Activated CD4-positive, alpha-beta T cell treated with anti-CD3 and anti-CD28 coated beads, Interleukin-2, amount 10 ng/mL, durations not matched to agents 24 days and 14 days (primary cell): ENCODE measurements at regions not wholly inside any gene's neighbourhood (a gene's known extent, or its start where the extent isn't known, plus 50 kb on each side); places are given as distances from the start of the nearest gene placed in this dataset.
A peak's percentile ranks its signal among the peaks of the same experiment; 100 is the strongest.
"Not testable (repeated sequence)": the region's sequence is repeated elsewhere in the genome, so short reads cannot be mapped to it uniquely, and the experiment has no call there.

Experiments used
- DNase-seq: peaks from one replicate; pipeline ENCODE4 v3.0.0; 2022
- H3K27ac Mint-ChIP-seq: one replicate; pipeline ENCODE4 v1.8.0; 2022; ENCODE audit warnings: mild to moderate bottlenecking, mixed read lengths
- H3K27me3 Mint-ChIP-seq: one replicate; pipeline ENCODE4 v1.8.0; 2022; ENCODE audit warnings: mixed read lengths
- H3K36me3 Mint-ChIP-seq: one replicate; pipeline ENCODE4 v1.8.0; 2022; ENCODE audit warnings: low read depth, mild to moderate bottlenecking, mixed read lengths
- H3K4me1 Mint-ChIP-seq: one replicate; pipeline ENCODE4 v1.8.0; 2021; ENCODE audit warnings: mixed read lengths
- H3K4me3 Mint-ChIP-seq: one replicate; pipeline ENCODE4 v1.8.0; 2022; ENCODE audit warnings: mild to moderate bottlenecking, moderate library complexity, mixed read lengths
- H3K9me3 Mint-ChIP-seq: one replicate; pipeline ENCODE4 v1.8.0; 2021; ENCODE audit warnings: mixed read lengths
- intact Hi-C: fragments of 100-400 bp; cut with micrococcal nuclease; formaldehyde crosslinking; loops from one replicate; pipeline ENCODE4 v1.15.1; 2023

DNA sequence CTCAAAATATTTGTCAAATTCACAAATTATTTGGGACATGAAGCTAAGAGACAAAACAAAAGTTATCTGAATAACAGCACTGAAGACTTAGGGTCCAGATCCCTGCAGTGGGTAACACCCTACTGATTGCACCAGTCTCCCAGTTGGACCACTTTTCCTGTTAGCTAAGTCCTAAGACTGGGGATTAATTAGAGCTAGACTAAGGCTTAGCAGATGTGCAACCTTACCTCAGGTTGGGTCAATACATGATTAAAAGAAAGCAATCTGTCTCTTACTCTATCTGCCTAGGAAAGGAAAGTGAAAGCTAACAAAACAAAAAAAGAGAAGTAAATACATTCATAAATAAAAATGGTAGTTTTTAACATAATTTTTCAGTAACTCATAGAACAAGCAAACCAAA is 737.2 kb upstream of the CHRM3 start:
- H3K4me1 Mint-ChIP-seq, result no peaks in the 10 kb centered on the region
- DNase-seq, result no peak
- H3K4me3 Mint-ChIP-seq, result no peak overlapping the region
- intact Hi-C loops, result no loop called here
- no peak overlapping the region for H3K27ac Mint-ChIP-seq
- no peaks in the 10 kb centered on the region for H3K36me3 Mint-ChIP-seq
- no peaks in the 10 kb centered on the region for H3K27me3 Mint-ChIP-seq
- no peaks in the 10 kb centered on the region for H3K9me3 Mint-ChIP-seq

DNA sequence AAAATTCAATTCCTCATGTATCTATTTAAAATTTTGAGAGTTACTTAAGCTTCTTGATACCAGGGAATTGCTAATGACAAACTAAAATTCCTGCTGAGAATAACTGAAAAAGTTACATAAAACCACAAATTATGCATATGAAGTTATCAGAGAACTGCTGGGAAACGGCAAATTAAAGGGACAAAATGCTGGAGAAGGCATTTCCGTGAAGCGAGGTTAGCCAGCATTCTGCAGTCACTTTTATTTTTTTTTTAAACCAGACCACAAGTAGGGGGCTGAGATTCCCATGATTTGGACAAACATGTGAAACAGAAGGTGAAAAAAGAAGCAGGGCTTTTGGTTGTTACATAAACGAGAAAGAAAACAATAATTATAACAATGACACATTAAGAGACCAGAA is 737.6 kb upstream of the CHRM3 start:
- Mint-ChIP-seq H3K4me3 (no peak overlapping the region), H3K9me3 (no peaks in the 10 kb centered on the region), H3K27ac (no peak overlapping the region), H3K4me1 (no peaks in the 10 kb centered on the region), H3K36me3 (no peaks in the 10 kb centered on the region), H3K27me3 (no peaks in the 10 kb centered on the region)
- no peak for DNase-seq
- intact Hi-C loops, result no loop called here

DNA sequence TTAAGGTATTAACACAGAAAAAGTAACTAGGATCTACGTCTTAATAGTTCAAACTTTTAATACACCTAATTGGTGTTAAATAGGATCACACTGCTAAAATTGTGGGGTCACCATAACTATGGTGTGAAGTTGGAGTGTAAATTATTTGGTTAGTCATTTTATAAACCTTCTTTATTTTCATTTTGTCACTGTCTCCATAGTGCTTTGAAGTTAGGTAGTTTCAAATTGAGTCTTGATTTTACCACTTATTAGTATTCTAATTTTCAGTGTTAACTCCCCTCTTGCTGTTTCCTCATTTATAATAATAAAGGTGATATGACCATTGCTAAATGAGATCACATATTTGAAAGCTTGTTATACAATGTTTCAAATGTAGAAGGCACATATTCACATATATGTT is 738.1 kb upstream of the CHRM3 start:
- Mint-ChIP-seq H3K27me3 (no peaks in the 10 kb centered on the region), H3K36me3 (no peaks in the 10 kb centered on the region), H3K27ac (no peak overlapping the region), H3K4me3 (no peak overlapping the region), H3K9me3 (no peaks in the 10 kb centered on the region), H3K4me1 (no peaks in the 10 kb centered on the region)
- intact Hi-C loops, result no loop called here
- no peak for DNase-seq

DNA sequence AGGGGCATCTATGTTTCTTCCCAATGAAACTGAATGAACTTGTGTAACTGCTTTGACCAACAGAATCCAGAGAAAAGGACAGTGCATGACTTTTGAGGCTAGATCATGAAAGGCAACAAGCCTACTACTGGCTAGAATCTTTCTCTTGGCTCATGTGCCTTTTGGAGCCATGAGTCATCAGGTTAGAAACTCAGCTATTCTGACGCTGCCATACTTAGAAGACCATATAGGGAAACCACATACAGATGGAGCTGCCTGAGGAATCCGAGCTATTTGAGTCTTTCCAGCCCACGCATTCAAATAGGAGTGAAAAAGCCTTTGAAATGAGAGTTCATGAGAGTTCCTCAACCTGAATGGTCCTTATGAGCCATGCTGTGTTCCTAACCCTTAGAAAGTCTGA is 738.5 kb upstream of the CHRM3 start:
- H3K36me3 Mint-ChIP-seq, result no peaks in the 10 kb centered on the region
- intact Hi-C loops, result no loop called here
- no peaks in the 10 kb centered on the region for H3K27me3 Mint-ChIP-seq
- no peak for DNase-seq
- H3K27ac Mint-ChIP-seq, result no peak overlapping the region
- H3K4me1 Mint-ChIP-seq, result no peaks in the 10 kb centered on the region
- H3K4me3 Mint-ChIP-seq, result no peak overlapping the region
- no peaks in the 10 kb centered on the region for H3K9me3 Mint-ChIP-seq

DNA sequence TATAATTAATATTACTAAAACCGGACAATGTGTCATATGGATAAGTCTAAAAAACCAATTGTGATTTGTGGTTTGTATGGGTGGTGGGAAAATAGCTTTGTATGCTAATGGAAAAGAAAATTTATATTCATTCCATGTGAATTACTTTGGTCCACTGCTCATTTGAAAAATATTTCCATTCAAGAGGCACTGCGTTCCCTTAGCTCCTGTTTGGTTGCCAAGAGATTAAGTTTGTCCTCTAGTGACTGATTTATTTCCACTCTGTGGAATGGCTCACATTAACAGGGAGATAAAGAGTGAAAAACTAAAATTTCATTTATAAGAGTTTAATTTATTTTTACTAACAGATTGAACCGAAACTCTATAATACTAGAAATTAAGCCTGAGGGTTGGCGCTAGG is 744.1 kb upstream of the CHRM3 start:
- Mint-ChIP-seq H3K27ac (no peak overlapping the region), H3K9me3 (no peaks in the 10 kb centered on the region), H3K27me3 (no peaks in the 10 kb centered on the region), H3K36me3 (no peaks in the 10 kb centered on the region), H3K4me1 (no peaks in the 10 kb centered on the region), H3K4me3 (no peak overlapping the region)
- intact Hi-C loops, result no loop called here
- no peak for DNase-seq

DNA sequence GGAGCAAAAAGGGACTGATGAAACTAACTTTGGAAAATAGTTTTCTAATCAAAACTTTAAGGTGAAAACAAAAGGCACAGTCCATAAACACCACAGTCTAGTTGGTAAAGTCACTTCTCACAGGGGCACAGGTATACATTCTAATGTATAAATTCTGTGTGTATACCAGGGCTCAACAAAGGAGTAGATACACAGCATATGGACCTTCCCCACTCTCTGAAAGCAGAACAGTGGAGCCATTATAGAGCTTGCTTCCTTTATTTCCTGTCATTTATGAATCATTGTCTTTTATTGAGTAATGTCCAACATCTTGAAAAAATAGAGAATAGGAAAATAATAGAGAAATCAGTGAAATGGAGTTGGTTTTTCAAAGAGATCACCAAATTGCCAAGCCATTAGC is 746.5 kb upstream of the CHRM3 start:
- intact Hi-C loops, result no loop called here
- Mint-ChIP-seq H3K4me3 (no peak overlapping the region), H3K27ac (no peak overlapping the region), H3K4me1 (no peaks in the 10 kb centered on the region), H3K27me3 (no peaks in the 10 kb centered on the region), H3K36me3 (no peaks in the 10 kb centered on the region), H3K9me3 (no peaks in the 10 kb centered on the region)
- DNase-seq, result no peak

DNA sequence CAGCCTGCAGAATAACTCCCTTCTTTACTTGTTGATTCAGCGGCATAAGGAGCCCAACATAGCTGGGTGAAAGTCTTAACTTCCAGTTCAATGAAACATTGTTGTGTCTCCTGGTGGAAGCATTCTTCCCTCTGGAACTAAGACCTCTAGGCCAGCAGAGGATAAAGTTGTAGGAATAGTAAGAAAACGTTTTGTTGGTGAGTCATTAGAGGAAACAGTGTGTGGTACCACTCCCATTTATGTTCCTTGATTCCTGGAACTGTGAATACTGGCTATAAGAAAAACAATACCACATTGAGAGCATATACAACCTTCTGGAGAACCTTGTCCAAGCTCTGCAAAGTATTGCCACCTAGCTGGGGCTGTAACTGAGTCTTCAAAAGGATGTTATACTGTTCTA is 737.4 kb upstream of the ZP4 start:
- no peak overlapping the region for H3K27ac Mint-ChIP-seq
- no peaks in the 10 kb centered on the region for H3K36me3 Mint-ChIP-seq
- no peaks in the 10 kb centered on the region for H3K27me3 Mint-ChIP-seq
- H3K4me1 Mint-ChIP-seq, result peaks cover 3% of the 10 kb centered on the region
- peaks cover 3% of the 10 kb centered on the region for H3K9me3 Mint-ChIP-seq
- no peak for DNase-seq
- no peak overlapping the region for H3K4me3 Mint-ChIP-seq
- intact Hi-C loops, result no loop called here

DNA sequence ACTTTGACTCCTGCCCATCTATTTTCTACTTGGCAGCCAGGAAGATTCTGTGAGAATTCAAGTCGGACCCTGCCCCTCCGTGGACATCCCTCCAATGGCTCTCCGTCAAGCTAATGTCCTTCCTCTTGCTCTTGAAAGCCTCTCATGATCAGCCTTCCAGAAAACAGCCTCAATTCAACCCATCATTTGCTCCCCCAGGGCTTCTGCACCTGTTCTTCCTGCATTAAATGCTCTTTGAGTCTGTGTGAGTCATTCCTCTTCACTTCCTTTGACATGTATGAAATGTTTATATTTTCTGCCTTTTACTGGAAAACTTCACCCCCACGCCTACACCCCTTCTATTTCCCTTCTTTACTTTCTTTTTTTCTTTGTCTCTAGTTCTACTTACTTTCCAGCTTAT is 734.1 kb upstream of the ZP4 start:
- no peak for DNase-seq
- intact Hi-C loops, result no loop called here
- H3K9me3 Mint-ChIP-seq, result peaks cover 3% of the 10 kb centered on the region
- no peaks in the 10 kb centered on the region for H3K27me3 Mint-ChIP-seq
- H3K4me3 Mint-ChIP-seq, result no peak overlapping the region
- H3K4me1 Mint-ChIP-seq, result peaks cover 3% of the 10 kb centered on the region
- H3K36me3 Mint-ChIP-seq, result no peaks in the 10 kb centered on the region
- H3K27ac Mint-ChIP-seq, result no peak overlapping the region

DNA sequence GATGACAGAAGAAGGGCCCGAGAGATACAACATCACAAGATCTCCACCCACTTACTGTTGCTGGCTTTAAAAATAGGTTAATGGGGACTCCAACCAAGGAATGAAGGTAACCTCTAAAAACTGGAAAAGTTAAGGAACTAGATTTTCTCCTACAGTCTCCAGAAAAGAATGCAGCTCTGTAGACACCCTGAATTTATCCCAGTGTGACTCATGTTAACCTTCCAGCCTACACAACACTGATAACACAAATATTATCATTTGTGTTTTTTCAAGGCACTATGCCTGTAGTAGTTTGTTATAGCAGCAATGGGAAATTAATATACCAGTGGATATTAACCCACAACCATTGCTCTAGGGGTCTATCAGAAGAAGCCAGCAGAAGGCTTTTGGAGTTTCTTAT is 730.7 kb upstream of the ZP4 start:
- Mint-ChIP-seq H3K4me3 (no peak overlapping the region), H3K9me3 (peaks cover 2% of the 10 kb centered on the region), H3K4me1 (peaks cover 3% of the 10 kb centered on the region), H3K27ac (no peak overlapping the region), H3K36me3 (no peaks in the 10 kb centered on the region), H3K27me3 (no peaks in the 10 kb centered on the region)
- intact Hi-C loops, result no loop called here
- DNase-seq, result no peak

DNA sequence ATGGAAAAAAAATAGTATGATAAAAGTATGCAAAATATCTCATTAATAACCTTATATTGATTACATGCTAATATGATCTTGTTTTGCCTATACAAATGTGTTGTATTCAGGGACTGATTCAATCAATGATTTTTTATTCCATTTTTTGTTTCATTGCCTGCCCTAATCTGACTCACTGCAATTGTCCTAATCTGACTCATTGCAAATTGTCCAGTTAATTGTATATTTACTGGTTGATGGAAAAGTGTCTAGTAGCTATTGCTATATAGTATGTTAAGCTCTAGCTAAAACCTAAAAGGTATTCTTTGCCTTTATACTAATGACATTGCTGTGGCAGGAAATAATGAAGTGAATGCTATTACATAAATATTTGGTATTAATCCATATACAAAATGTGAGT is 728.9 kb upstream of the ZP4 start:
- peaks cover 4% of the 10 kb centered on the region for H3K9me3 Mint-ChIP-seq
- peaks cover 2% of the 10 kb centered on the region for H3K4me1 Mint-ChIP-seq
- no peaks in the 10 kb centered on the region for H3K27me3 Mint-ChIP-seq
- H3K27ac Mint-ChIP-seq, result no peak overlapping the region
- no peaks in the 10 kb centered on the region for H3K36me3 Mint-ChIP-seq
- intact Hi-C loops, result no loop called here
- DNase-seq, result no peak
- no peak overlapping the region for H3K4me3 Mint-ChIP-seq

DNA sequence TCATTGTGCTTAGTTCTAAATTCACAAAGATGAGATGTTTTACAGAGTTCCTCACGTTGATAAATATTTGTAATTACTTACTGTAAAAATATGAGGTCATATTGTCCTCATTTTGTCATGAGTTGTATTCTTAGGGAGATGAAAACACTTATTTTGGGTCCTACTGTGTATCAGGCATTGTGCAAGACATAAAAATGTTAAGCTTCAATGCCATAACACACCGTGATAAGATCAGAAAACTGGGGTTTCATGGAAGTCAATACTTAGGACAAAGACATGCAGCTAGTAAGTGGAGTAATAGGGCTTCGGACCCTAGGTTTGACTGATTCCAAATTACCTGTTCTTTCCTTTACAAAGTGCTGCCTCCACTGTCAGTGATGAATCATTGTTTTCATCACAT is 720.7 kb upstream of the ZP4 start:
- no peak overlapping the region for H3K27ac Mint-ChIP-seq
- no peaks in the 10 kb centered on the region for H3K27me3 Mint-ChIP-seq
- no peaks in the 10 kb centered on the region for H3K4me1 Mint-ChIP-seq
- peaks cover 7% of the 10 kb centered on the region for H3K9me3 Mint-ChIP-seq
- intact Hi-C loops, result no loop called here
- DNase-seq, result no peak
- no peaks in the 10 kb centered on the region for H3K36me3 Mint-ChIP-seq
- H3K4me3 Mint-ChIP-seq, result no peak overlapping the region

DNA sequence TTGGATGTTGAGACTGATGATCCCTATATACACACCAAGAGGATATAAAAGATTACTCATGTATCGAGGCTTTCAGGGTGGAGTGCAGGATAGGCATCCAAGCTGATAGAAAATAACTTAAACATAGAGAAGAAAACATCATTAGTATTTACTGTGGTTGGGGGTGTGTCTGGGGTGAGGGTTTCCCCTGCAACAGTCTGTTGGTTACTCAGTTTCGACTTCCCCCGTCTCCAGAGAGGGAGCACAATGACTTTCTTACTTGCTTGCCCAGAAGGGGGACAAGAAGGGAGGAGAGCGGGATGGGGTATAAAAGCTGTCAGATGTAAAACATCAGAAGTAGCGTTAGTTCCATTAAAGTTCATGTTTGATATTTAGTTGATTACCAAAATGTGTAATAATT is 717.4 kb upstream of the ZP4 start:
- H3K36me3 Mint-ChIP-seq, result no peaks in the 10 kb centered on the region
- DNase-seq, result no peak
- no peaks in the 10 kb centered on the region for H3K4me1 Mint-ChIP-seq
- peaks cover 6% of the 10 kb centered on the region for H3K9me3 Mint-ChIP-seq
- no peaks in the 10 kb centered on the region for H3K27me3 Mint-ChIP-seq
- H3K4me3 Mint-ChIP-seq, result no peak overlapping the region
- no peak overlapping the region for H3K27ac Mint-ChIP-seq
- intact Hi-C loops, result no loop called here

DNA sequence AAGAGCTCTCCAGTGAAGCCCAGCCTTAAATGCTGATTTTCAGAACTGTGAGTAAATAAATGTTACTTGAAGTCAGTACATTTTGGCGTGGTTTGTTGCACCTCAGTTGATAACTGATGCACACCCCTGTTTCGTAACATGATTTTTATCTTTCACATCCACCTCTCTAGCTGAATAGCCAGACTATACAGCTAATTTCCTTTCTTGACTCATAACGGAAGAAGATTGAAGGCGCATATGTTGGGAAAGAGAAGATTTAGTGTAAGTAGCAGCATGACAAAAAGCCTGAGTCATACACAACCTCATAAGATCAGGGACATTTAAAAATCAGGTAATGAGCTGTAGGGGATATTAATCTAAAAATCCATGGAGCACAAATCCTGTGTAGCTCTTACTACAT is 716.2 kb upstream of the ZP4 start:
- Mint-ChIP-seq H3K27me3 (no peaks in the 10 kb centered on the region), H3K4me3 (no peak overlapping the region), H3K36me3 (no peaks in the 10 kb centered on the region), H3K4me1 (no peaks in the 10 kb centered on the region), H3K27ac (peak overlapping the region; percentile 34), H3K9me3 (peaks cover 8% of the 10 kb centered on the region)
- no peak for DNase-seq
- intact Hi-C loops, result no loop called here

DNA sequence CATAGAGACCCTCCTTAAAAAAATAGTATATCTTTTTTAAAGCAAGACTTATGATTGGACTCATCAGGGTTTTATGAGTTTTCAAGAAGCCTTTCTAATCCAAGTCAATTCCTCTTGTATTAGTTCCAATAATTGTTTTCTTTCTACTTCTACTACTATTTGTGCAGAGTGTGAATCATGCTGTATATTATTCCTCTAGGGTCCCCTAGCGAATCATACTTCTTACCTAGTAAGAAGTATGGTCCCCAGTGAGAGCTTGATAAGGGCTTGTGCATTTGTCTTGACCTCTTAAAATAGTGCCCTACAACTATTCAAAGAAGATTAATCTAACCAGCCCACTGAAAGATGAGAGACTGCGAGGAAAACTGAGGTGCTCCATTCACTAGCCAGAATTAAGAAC is 715.7 kb upstream of the ZP4 start:
- Mint-ChIP-seq H3K36me3 (no peaks in the 10 kb centered on the region), H3K9me3 (peaks cover 8% of the 10 kb centered on the region), H3K4me1 (no peaks in the 10 kb centered on the region), H3K4me3 (no peak overlapping the region), H3K27me3 (no peaks in the 10 kb centered on the region), H3K27ac (no peak overlapping the region)
- DNase-seq, result no peak
- intact Hi-C loops, result no loop called here

DNA sequence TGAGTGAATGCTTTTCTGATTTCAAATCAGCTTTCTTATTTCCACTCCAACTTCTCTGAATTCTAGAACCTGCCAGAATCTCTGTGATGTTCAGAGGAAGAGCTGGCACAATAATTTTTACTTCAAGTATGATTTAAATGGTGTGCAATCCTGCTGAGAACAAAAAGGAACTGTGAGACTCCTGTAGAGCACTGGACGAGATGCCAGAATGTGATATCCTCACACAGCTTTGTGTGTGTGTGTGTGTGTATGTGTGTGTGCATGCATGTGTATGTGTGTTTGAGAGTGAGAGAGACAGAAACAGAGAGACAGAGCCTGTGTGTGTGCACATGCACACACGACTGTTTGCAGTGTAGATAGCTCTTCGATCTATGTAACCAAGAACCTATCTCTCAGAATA is 713.6 kb upstream of the ZP4 start:
- H3K9me3 Mint-ChIP-seq, result peaks cover 4% of the 10 kb centered on the region
- no peak overlapping the region for H3K4me3 Mint-ChIP-seq
- intact Hi-C loops, result no loop called here
- H3K27me3 Mint-ChIP-seq, result no peaks in the 10 kb centered on the region
- H3K4me1 Mint-ChIP-seq, result no peaks in the 10 kb centered on the region
- H3K36me3 Mint-ChIP-seq, result no peaks in the 10 kb centered on the region
- no peak overlapping the region for H3K27ac Mint-ChIP-seq
- DNase-seq, result no peak

DNA sequence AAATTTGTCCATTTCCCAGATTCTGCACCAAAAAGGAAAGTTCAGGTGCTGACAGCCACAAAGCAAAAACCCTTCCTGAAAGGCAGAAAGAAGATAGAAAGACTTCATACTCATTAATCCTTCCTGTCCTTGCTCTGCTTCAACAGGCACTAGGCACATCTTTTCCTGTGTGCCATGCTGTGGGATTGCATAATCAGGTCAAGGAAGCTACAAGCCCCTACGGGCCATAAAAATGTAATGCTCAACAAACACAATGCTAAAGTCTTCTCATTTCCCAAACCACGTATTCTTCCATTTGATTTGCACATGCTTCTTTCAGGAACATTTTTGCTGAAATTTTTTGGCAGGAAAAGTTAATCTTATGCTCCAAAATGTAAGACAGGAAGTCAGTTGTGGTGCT is 710.9 kb upstream of the ZP4 start:
- intact Hi-C loops, H3K36me3 Mint-ChIP-seq, H3K27ac Mint-ChIP-seq, H3K4me3 Mint-ChIP-seq, H3K4me1 Mint-ChIP-seq, H3K27me3 Mint-ChIP-seq, H3K9me3 Mint-ChIP-seq, DNase-seq: not testable (repeated sequence)
